GM18951 (cell line): ENCODE measurements at regions not wholly inside any gene's neighbourhood (a gene's known extent, or its start where the extent isn't known, plus 50 kb on each side); places are given as distances from the start of the nearest gene placed in this dataset.

ENCODE experiments used
- POLR2A ChIP-seq: IDR thresholded peaks from 4 replicates; pipeline ENCODE4 v1.6.1; 2011; ENCODE audit warnings: mild to moderate bottlenecking; ENCODE audit not compliant: insufficient read length, insufficient read depth; ENCODE audit errors: extremely low read depth
- in situ Hi-C: fragments of 300-500 bp; cut with MboI; formaldehyde crosslinking; loops from one replicate; pipeline ENCODE4 v1.12.0; 2022; ENCODE audit warnings: low sequenced_read_pairs, mixed read lengths, inconsistent platforms; ENCODE audit not compliant: unreplicated experiment

DNA sequence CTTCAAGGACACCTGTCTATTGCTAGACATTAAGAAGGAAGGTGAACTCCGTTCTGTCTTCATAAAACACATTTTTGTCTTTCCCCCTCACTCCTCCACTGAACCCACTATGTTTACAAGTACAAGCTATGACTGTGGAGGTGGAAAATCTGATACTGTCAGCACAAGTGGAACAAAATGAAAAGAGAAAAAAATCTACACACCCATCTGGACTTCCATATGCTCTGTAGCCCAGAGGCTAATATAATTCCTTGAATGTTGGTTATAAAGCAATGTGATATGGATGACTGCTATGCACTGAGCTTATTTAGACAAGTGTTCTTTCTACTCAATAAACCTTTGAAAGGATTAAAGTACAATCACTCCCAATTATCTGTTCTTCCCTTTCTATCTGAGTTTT lies 713.5 kb downstream of the DIAPH3 start:
- TF ChIP-seq POLR2A = no peak
- in situ Hi-C loops = no loop called here

DNA sequence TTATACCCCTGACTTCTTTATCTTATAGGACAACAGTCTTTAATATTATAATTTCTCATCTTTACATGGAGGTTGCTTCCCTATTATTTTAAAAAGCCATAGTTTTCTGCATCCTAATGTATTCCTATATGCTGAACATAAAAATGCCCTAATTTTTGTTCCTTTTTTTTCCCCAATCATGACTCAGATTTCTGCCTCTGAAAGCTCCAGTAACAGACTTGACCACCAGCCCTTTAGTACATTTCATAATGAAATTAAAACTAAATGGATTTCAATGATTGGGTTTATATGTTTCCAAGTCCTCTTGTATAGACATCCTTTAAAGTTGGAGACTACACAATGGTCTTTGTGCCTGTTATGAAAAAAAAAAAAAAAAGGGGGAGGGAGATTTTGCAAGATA lies 712.5 kb downstream of the DIAPH3 start:
- in situ Hi-C loops = no loop called here
- TF ChIP-seq POLR2A = no peak

DNA sequence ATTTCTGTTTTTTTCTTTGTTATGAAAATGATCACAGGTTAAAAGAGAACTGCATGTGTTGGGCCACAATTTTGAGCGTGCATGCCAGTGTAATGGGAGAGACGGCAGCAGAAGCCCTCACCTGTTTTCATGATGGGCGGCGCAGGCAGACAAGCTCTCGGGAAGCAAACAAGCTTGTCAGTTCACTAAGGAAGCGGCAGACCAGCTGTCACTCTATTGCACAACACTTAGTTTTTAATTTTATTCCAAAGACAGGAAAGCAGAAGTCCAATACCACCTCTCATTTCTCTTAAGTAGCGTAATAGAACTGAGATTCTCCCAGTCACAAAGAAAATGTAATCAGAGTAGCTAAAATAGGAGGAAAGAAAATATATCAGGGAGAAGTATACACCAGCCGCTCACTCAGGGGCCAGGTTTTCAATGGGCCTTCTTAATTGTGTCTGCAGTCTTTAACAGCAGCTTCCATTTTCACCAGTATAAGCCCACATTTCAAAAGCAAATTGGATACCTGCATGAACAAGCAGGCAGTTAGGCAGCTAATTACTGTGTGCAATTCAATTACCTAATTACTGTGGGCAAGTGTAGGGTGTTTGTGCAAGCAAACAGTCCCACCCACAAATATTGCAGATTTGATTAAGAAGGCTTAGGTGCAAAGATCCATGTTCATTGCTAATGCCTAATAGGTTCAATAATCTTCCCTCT lies 711.4 kb downstream of the DIAPH3 start:
- TF ChIP-seq POLR2A = no peak
- in situ Hi-C loops = no loop called here

DNA sequence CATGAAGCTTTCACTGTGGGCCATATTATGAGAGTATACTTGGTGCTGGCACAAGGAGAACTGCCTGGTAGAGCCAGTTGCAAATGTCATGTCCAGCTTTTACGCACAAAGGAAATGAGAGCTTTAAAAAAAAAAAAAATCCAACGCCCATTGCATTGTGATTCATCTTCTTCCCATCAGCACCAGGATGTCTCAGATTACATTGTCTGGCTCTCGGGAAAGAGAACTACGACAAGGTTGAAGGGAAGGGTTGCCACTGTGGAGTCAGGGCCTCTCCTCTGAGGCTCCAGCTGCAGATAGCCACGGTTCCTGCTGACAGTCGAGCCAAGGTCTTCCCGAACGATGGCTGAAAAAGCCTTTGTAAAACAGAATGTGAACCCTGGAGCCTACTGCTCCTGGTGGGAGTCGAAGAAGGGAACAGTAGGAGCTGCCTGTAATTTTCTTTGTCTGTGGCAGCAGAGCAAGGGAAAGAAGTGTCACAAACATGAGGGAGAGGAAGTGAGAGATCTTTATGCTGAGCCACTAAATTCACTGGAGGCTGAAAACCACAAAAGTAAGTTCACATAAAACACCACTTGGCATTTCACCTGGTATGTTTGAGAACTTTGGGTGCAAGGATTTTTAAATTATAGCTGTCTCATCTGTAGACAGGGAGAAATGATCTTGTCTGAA lies 704.7 kb downstream of the DIAPH3 start:
- TF ChIP-seq POLR2A = no peak
- in situ Hi-C loops = no loop called here

DNA sequence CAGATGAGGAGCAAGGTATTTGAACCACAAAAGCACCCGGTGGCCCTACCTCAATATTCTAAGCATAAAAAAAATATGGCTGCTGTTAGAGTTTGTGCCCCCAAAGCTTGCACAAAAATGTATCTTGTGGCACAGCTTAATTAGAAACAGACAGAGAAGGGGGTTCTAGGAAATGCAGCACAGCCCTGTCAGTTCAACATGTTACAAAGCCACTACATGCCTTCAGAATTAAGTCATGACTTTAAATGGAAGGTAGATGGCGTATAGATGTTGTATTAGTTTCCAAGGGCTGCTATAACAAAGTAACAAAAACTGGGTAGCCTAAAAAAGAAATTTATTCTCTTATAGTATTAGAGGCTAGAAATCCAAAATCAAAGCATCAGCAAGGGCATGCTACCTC lies 703.8 kb downstream of the DIAPH3 start:
- in situ Hi-C loops = no loop called here

DNA sequence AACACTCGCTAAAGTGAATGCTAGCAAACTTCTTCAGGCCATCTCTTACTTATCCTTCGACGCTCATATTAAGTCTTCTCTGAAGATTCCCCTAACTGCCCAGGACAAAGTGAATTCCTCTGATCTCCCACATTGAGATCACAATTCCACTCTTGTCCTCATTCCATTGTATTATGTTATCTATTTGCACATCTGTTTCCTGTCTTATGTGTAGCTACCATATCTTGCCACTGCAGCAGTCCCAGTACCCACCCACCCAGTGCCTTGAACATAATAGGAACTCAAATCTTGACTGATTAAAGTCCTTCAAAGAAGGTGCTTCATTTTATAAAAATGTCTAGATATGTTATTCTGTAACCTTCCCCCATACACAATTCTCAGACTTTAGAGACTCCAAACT lies 702.3 kb downstream of the DIAPH3 start:
- TF ChIP-seq POLR2A = no peak
- in situ Hi-C loops = no loop called here

More for the DNA sequence above, 703.8 kb downstream of the DIAPH3 start:
- no peak for TF ChIP-seq POLR2A

DNA sequence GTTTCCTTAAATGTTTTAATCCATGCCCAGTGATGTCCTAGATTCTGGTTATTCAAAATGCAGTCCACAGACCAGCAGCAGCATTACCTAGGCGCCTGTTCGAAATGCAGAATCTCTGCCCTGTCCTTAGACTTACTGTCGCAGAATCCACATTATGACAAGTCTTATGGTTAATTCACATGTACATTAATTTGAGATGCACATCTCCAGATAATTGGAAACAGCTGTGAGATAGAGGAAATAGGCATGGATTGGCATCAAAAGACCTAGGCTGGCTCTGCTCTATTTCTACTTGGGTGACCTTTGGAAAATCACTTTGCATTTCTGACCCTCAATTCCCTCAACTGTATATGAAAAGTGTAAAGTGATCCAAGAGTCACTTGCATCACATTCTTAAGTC lies 700.7 kb downstream of the DIAPH3 start:
- TF ChIP-seq POLR2A = no peak
- in situ Hi-C loops = no loop called here

DNA sequence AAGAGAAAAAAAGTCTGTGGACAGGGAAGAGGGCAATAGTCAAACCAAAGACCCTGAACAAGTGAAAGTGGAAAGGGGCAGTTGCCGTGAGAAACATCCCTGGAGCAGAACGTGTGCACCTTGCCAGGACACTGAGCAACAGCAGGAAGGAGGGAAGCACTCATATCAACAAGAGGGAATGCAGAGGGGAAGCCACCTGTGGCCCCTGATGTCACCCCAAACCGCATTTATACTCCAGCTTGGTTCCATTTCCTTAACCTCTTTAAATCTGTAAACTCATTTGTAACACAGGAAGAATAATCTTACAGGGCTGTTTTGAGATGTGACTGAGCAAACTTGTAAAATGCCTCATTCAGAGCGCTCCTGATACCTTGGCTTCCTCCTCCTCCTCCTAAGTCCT lies 698.8 kb downstream of the DIAPH3 start:
- no peak for TF ChIP-seq POLR2A
- in situ Hi-C loops = no loop called here

DNA sequence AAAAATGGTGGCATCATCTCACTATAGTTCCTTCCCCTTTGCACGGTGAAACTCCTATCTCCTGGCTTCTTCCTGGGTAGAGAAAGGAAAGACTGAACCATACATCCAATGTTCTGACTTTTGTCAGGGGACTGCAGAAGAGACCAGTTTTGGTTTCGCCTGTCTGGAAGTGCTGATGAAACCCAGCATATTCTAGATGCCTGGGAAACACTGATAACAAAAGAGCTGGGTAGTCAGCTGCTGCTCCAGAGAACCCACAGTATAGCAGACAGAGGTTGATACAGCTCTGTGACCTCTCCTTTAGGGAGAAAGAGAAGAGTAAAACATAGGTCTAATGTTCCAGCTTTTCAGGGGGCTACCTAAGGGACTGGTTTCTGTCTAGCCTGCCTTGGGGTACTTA lies 695.3 kb downstream of the DIAPH3 start:
- TF ChIP-seq POLR2A = no peak
- in situ Hi-C loops = no loop called here

DNA sequence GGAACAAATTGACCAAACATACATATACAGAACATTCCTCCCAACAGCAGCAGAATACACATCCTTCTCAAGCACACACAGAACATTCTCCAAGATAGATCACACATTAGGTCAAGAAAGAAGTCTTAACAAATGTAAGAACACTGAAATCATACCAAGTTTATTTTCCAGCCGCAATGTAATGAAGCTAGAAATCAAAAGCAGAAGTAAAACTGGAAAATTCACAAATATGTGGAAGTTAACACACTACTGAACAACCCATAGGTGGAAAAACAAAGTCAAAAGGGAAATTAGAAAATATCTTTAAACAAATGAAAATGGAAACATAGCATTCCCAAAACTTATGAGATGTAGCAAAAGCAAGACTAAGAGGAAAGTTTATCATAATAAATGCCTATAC lies 692.6 kb downstream of the DIAPH3 start:
- in situ Hi-C loops = no loop called here
- no peak for TF ChIP-seq POLR2A

DNA sequence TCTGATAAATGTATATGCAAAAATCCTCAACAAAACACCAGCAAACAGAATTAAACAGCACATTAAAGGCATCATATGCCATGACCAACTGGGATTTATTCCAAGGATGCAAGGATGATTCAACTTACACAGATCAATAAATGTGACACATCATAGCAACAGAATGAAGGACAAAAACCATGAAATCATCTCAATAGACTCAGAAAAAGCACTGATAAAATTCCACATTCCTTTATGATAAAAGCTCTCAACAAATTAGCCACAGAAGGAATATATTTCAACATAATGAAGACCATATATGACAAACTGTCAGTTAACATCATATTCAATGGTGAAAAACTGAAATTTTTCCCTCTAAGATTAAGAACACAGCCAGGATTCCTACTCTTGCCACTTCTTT lies 691.6 kb downstream of the DIAPH3 start:
- no peak for TF ChIP-seq POLR2A
- in situ Hi-C loops = no loop called here

DNA sequence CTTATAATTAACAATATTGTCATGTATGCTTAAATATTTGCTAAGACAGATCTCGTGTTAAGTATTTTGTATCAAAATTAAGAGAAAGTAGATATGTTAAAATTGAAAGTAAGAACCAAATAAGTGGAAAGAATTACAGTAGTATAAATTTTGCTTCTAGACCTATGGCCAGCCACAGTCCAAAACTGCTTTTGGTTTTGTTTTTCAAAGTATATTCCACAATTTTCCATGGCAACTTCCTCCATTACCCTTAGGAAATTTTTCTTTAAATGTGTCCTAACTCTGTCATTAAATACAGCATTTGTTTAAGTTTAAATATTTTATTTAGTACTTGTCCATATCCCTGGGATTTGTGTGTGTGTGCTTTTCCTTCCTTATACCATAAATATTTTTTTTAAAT lies 689.0 kb downstream of the DIAPH3 start:
- in situ Hi-C loops = no loop called here

DNA sequence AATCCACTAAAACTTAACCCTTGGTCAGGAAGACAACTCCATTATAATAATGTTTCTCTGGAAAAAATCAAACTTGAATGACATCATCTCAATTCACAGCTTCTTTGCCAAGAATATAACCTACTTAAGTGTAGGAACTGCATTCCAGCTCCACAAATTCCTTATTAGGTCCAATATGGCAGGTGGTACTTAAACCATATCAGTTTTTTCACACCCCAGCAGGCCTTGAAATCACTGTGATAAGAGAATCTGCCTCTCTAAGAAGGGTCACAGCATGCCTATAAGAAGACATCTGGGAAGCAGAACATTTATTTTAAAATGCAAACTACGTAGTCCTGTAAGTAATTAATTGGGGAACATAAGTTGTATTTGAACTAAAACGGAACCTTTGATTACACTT lies 687.8 kb downstream of the DIAPH3 start:
- in situ Hi-C loops = no loop called here
- TF ChIP-seq POLR2A = no peak

More for the DNA sequence above, 689.0 kb downstream of the DIAPH3 start:
- TF ChIP-seq POLR2A = no peak

DNA sequence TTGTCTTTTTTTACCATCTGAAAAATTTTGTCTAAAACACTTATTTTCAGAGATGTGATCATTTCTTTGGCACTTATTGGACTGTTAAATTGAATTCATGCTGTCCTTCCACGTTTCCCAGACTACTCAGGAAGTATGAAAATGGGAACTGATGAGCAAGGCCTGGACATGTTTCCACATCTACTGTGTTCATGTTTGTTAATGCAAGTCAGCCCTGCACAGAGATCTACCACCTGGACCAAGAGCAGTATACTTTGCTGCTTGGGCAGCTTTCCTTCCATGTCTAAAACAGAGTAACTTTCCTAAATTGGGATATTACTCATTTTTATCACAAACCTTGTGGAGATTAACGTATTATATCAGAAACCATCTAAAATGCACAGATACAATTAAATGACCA lies 687.4 kb downstream of the DIAPH3 start:
- no peak for TF ChIP-seq POLR2A

More for the DNA sequence above, 687.4 kb downstream of the DIAPH3 start:
- in situ Hi-C loops = no loop called here
